Stomach (tissue), 4 donors: ENCODE measurements at regions not wholly inside any gene's neighbourhood (a gene's known extent, or its start where the extent isn't known, plus 50 kb on each side); places are given as distances from the start of the nearest gene placed in this dataset.

Experiments used
- POLR2A ChIP-seq, 4 donors: fragments of 450-650 bp; IDR thresholded peaks; one replicate each; pipeline ENCODE4 v1.6.1; 2016; ENCODE audit warnings: antibody characterized with exemption in 4 of 4, control low read depth in 2 of 4, mild to moderate bottlenecking in 1 of 4, moderate library complexity in 1 of 4
- TF ChIP-seq, protein P1 (sequence below), 7 experiments: fragments of 450-650 bp in 4 of 7; fragments of 200-600 bp in 3 of 7; sonication (generic) in 3 of 7; IDR thresholded peaks; one replicate each; pipeline ENCODE4 v1.5.1; 2016 to 2019; ENCODE audit warnings: antibody characterized with exemption in 7 of 7, control low read depth in 2 of 7, mild to moderate bottlenecking in 1 of 7

DNA sequence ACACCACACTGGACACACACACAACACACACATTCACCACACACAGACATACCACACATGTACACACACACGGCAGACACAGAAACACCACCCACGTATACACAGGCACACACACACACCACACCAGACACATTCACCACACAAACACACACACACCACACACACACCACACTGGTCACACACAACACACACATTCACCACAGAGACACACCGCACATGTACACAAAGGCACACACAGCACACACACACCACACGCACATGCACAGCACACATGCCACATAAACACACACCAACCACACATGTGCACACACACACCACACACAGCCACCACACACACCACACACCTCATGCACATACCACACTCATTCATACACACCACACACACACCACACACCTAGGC is 84.2 kb upstream of the PRR5 start:
- TF ChIP-seq POLR2A (IDR thresholded peaks at IDR 0.05), result no peak
- TF ChIP-seq, protein P1, sequence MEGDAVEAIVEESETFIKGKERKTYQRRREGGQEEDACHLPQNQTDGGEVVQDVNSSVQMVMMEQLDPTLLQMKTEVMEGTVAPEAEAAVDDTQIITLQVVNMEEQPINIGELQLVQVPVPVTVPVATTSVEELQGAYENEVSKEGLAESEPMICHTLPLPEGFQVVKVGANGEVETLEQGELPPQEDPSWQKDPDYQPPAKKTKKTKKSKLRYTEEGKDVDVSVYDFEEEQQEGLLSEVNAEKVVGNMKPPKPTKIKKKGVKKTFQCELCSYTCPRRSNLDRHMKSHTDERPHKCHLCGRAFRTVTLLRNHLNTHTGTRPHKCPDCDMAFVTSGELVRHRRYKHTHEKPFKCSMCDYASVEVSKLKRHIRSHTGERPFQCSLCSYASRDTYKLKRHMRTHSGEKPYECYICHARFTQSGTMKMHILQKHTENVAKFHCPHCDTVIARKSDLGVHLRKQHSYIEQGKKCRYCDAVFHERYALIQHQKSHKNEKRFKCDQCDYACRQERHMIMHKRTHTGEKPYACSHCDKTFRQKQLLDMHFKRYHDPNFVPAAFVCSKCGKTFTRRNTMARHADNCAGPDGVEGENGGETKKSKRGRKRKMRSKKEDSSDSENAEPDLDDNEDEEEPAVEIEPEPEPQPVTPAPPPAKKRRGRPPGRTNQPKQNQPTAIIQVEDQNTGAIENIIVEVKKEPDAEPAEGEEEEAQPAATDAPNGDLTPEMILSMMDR (IDR thresholded peaks at IDR 0.05), result no peak
